NCI-H510A treated with DMSO at 0.1 percent for 48 hours (cell line): ENCODE measurements at regions not wholly inside any gene's neighbourhood (a gene's known extent, or its start where the extent isn't known, plus 50 kb on each side); places are given as distances from the start of the nearest gene placed in this dataset.

Source experiments
- DNase-seq: peaks from one replicate; lab custom pipeline; 2025; lab: John Stamatoyannopoulos, UW

- no peak for DNase-seq
Measured at GRCh38 chr6:169339731-169340309, 86.2 kb upstream of the THBS2 start.

- no peak for DNase-seq
Measured at GRCh38 chr6:169339025-169339424, 85.4 kb upstream of the THBS2 start.

GRCh38 chr6:169337886-169338445 is 84.3 kb upstream of the THBS2 start:
- DNase-seq, result no peak

- no peak for DNase-seq
Measured at GRCh38 chr6:169335301-169335700, 81.7 kb upstream of the THBS2 start.

- DNase-seq, result no peak
Measured at GRCh38 chr6:169332250-169332649, 78.6 kb upstream of the THBS2 start.

GRCh38 chr6:169328112-169328801 is 74.6 kb upstream of the THBS2 start:
- DNase-seq, result no peak

GRCh38 chr6:169326067-169326799 is 72.6 kb upstream of the THBS2 start:
- peak; percentile 31 for DNase-seq

- no peak for DNase-seq
Measured at GRCh38 chr6:169324656-169325459, 71.2 kb upstream of the THBS2 start.

- no peak for DNase-seq
Measured at GRCh38 chr6:169324086-169324485, 70.4 kb upstream of the THBS2 start.

GRCh38 chr6:169323221-169323620 is 69.6 kb upstream of the THBS2 start:
- DNase-seq, result no peak

- no peak for DNase-seq
Measured at GRCh38 chr6:169321546-169321945, 67.9 kb upstream of the THBS2 start.

- DNase-seq, result no peak
Measured at GRCh38 chr6:169320013-169320412, 66.4 kb upstream of the THBS2 start.

- no peak for DNase-seq
Measured at GRCh38 chr6:169317441-169318202, 64.0 kb upstream of the THBS2 start.

GRCh38 chr6:169316651-169317050 is 63.0 kb upstream of the THBS2 start:
- DNase-seq, result no peak

GRCh38 chr6:169315830-169316614 is 62.4 kb upstream of the THBS2 start:
- no peak for DNase-seq

GRCh38 chr6:169313347-169314010 is 59.8 kb upstream of the THBS2 start:
- no peak for DNase-seq

- no peak for DNase-seq
Measured at GRCh38 chr6:169312658-169313346, 59.2 kb upstream of the THBS2 start.

GRCh38 chr6:169310983-169311382 is 57.3 kb upstream of the THBS2 start:
- no peak for DNase-seq
